Testis (tissue), 2 donors: ENCODE measurements at regions not wholly inside any gene's neighbourhood (a gene's known extent, or its start where the extent isn't known, plus 50 kb on each side); places are given as distances from the start of the nearest gene placed in this dataset.
"Not testable (repeated sequence)": the region's sequence is repeated elsewhere in the genome, so short reads cannot be mapped to it uniquely, and the experiment has no call there.

Experiments
- POLR2A ChIP-seq: fragments of 450-650 bp; IDR thresholded peaks from one replicate; pipeline ENCODE4 v1.6.1; 2017; ENCODE audit warnings: antibody characterized with exemption, mild to moderate bottlenecking, moderate library complexity
- TF ChIP-seq, protein P1 (sequence below), 3 experiments: fragments of 450-650 bp in 2 of 3; fragments of 200-600 bp in 1 of 3; sonication (generic) in 1 of 3; IDR thresholded peaks; one replicate each; pipeline ENCODE4 v1.5.1; 2016 to 2019; ENCODE audit warnings: antibody characterized with exemption in 3 of 3, mild to moderate bottlenecking in 2 of 3, moderate library complexity in 1 of 3

DNA sequence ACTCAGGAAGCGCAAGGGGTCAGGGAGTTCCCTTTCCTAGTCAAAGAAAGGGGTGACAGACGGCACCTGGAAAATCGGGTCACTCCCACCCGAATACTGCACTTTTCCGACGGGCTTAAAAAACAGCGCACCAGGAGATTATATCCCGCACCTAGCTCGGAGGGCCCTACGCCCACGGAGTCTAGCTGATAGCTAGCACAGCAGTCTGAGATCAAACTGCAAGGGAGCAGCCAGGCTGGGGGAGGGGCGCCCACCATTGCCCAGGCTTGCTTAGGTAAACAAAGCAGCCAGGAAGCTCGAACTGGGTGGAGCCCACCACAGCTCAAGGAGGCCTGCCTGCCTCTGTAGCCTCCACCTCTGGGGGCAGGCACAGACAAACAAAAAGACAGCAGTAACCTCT is 1416.8 kb downstream of the RPA4 start:
- TF ChIP-seq, protein P1, sequence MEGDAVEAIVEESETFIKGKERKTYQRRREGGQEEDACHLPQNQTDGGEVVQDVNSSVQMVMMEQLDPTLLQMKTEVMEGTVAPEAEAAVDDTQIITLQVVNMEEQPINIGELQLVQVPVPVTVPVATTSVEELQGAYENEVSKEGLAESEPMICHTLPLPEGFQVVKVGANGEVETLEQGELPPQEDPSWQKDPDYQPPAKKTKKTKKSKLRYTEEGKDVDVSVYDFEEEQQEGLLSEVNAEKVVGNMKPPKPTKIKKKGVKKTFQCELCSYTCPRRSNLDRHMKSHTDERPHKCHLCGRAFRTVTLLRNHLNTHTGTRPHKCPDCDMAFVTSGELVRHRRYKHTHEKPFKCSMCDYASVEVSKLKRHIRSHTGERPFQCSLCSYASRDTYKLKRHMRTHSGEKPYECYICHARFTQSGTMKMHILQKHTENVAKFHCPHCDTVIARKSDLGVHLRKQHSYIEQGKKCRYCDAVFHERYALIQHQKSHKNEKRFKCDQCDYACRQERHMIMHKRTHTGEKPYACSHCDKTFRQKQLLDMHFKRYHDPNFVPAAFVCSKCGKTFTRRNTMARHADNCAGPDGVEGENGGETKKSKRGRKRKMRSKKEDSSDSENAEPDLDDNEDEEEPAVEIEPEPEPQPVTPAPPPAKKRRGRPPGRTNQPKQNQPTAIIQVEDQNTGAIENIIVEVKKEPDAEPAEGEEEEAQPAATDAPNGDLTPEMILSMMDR (IDR thresholded peaks at IDR 0.05) = not testable (repeated sequence)
- TF ChIP-seq POLR2A = not testable (repeated sequence)
